Stomach (tissue), 8 donors: ENCODE measurements at regions not wholly inside any gene's neighbourhood (a gene's known extent, or its start where the extent isn't known, plus 50 kb on each side); places are given as distances from the start of the nearest gene placed in this dataset.

ENCODE experiments used
- DNase-seq, 2 donors: peaks; one replicate each; pipeline versions ENCODE4 v3.0.0 to v3.0.0-alpha.2; 2013 to 2019
- H3K27ac ChIP-seq, 5 donors: fragments of 200-600 bp in 4 of 5; sonication (generic) in 4 of 5; one replicate each; pipeline ENCODE4 v1.5.1; 2013 to 2019; ENCODE audit warnings: mild to moderate bottlenecking in 1 of 5, moderate library complexity in 1 of 5
- H3K27me3 ChIP-seq, 3 donors: fragments of 200-600 bp; sonication (generic); one replicate each; pipeline ENCODE4 v1.5.1; 2017 to 2019; ENCODE audit warnings: mixed run types in 1 of 3
- H3K36me3 ChIP-seq, 4 donors: fragments of 200-600 bp; sonication (generic); 1 replicate in 3 of 4; 2 replicates in 1 of 4; pipeline ENCODE4 v1.5.1; 2016 to 2019
- H3K4me1 ChIP-seq, 4 donors: fragments of 200-600 bp; sonication (generic); one replicate each; pipeline ENCODE4 v1.5.1; 2016 to 2019
- H3K4me3 ChIP-seq, 4 donors: fragments of 200-600 bp; sonication (generic) in 3 of 4; one replicate each; pipeline ENCODE4 v1.5.1; 2016 to 2019; ENCODE audit warnings: mild to moderate bottlenecking in 1 of 4
- H3K9me3 ChIP-seq, 4 donors: fragments of 200-600 bp; sonication (generic); one replicate each; pipeline ENCODE4 v1.5.1; 2016 to 2019
- EP300 ChIP-seq: sonication (generic); formaldehyde crosslinking; IDR thresholded peaks from one replicate; pipeline ENCODE4 v1.6.1; 2017; ENCODE audit warnings: antibody characterized with exemption
- POLR2A ChIP-seq, 4 donors: fragments of 450-650 bp; IDR thresholded peaks; one replicate each; pipeline ENCODE4 v1.6.1; 2016; ENCODE audit warnings: antibody characterized with exemption in 4 of 4, control low read depth in 2 of 4, mild to moderate bottlenecking in 1 of 4, moderate library complexity in 1 of 4
- POLR2AphosphoS5 ChIP-seq, 3 donors: sonication (generic); formaldehyde crosslinking; IDR thresholded peaks; one replicate each; pipeline ENCODE4 v1.6.1; 2016; ENCODE audit warnings: antibody characterized with exemption in 3 of 3
- WGBS, 5 donors: extraction: QIAGEN DNeasy Blood & Tissue Kit in 3 of 5; methylation state at CpG; one replicate each; pipeline versions ENCODE4 v1.1.5 to v1.1.7; 2013 to 2018; 5-methylcytosine and 5-hydroxymethylcytosine counted together
- intact Hi-C: fragments of 100-400 bp; cut with DNase I; formaldehyde crosslinking; loops from one replicate; pipeline ENCODE4 v1.15.1; 2023; ENCODE audit warnings: low total_unique reads
- TF ChIP-seq, protein P1 (sequence below), 7 experiments: fragments of 450-650 bp in 4 of 7; fragments of 200-600 bp in 3 of 7; sonication (generic) in 3 of 7; IDR thresholded peaks; one replicate each; pipeline ENCODE4 v1.5.1; 2016 to 2019; ENCODE audit warnings: antibody characterized with exemption in 7 of 7, control low read depth in 2 of 7, mild to moderate bottlenecking in 1 of 7
- donor health status: healthy with polysubstance abuse.
- donor health status: Bipolar disorder and iron deficiency.
- donor health status: healthy.

GRCh38 chr10:111524134-111524533 lies 447.3 kb downstream of the ADRA2A start:
- Histone ChIP-seq H3K27ac (no peak overlapping the region), H3K36me3 (no peaks in the 10 kb centered on the region), H3K27me3 (no peaks in the 10 kb centered on the region), H3K4me1 (no peaks in the 10 kb centered on the region), H3K4me3 (no peak overlapping the region), H3K9me3 (no peaks in the 10 kb centered on the region)
- DNase-seq = no peak
- whole genome bisulfite sequencing, 5 donors = 53 to 76% (median 65%) methylated on average over 3 of the region's 3 CpGs
- intact Hi-C loops = no loop called here
- TF ChIP-seq POLR2A (IDR thresholded peaks at IDR 0.05) (no peak), POLR2AphosphoS5 (IDR thresholded peaks at IDR 0.05) (no peak), EP300 (no peak)
- TF ChIP-seq, protein P1, sequence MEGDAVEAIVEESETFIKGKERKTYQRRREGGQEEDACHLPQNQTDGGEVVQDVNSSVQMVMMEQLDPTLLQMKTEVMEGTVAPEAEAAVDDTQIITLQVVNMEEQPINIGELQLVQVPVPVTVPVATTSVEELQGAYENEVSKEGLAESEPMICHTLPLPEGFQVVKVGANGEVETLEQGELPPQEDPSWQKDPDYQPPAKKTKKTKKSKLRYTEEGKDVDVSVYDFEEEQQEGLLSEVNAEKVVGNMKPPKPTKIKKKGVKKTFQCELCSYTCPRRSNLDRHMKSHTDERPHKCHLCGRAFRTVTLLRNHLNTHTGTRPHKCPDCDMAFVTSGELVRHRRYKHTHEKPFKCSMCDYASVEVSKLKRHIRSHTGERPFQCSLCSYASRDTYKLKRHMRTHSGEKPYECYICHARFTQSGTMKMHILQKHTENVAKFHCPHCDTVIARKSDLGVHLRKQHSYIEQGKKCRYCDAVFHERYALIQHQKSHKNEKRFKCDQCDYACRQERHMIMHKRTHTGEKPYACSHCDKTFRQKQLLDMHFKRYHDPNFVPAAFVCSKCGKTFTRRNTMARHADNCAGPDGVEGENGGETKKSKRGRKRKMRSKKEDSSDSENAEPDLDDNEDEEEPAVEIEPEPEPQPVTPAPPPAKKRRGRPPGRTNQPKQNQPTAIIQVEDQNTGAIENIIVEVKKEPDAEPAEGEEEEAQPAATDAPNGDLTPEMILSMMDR (IDR thresholded peaks at IDR 0.05) = no peak

- Histone ChIP-seq H3K4me3 (no peak overlapping the region), H3K9me3 (no peaks in the 10 kb centered on the region), H3K4me1 (no peaks in the 10 kb centered on the region), H3K27ac (no peak overlapping the region), H3K27me3 (no peaks in the 10 kb centered on the region), H3K36me3 (no peaks in the 10 kb centered on the region)
- no peak for DNase-seq
- intact Hi-C loops = no loop called here
- TF ChIP-seq EP300 (no peak), POLR2AphosphoS5 (IDR thresholded peaks at IDR 0.05) (no peak), POLR2A (IDR thresholded peaks at IDR 0.05) (no peak)
- TF ChIP-seq, protein P1 (IDR thresholded peaks at IDR 0.05) = no peak
Observed at GRCh38 chr10:111525696-111526095, 448.9 kb downstream of the ADRA2A start.

- no peaks in the 10 kb centered on the region for H3K27me3 ChIP-seq
- no peaks in the 10 kb centered on the region for H3K4me1 ChIP-seq
- no peak for DNase-seq
- no peak overlapping the region for H3K4me3 ChIP-seq
- intact Hi-C loops = no loop called here
- H3K36me3 ChIP-seq = no peaks in the 10 kb centered on the region
- TF ChIP-seq POLR2AphosphoS5 (IDR thresholded peaks at IDR 0.05) (no peak), EP300 (no peak), POLR2A (IDR thresholded peaks at IDR 0.05) (no peak)
- TF ChIP-seq, protein P1 (IDR thresholded peaks at IDR 0.05) = no peak
- WGBS, 5 donors = 38 to 56% (median 45%) methylated on average over 2 of the region's 2 CpGs
- peaks cover 0 to 5% (median 0%) of the 10 kb centered on the region in 4 donors for H3K9me3 ChIP-seq
- no peak overlapping the region for H3K27ac ChIP-seq
Observed at GRCh38 chr10:111531690-111532089, 454.9 kb downstream of the ADRA2A start.

DNA sequence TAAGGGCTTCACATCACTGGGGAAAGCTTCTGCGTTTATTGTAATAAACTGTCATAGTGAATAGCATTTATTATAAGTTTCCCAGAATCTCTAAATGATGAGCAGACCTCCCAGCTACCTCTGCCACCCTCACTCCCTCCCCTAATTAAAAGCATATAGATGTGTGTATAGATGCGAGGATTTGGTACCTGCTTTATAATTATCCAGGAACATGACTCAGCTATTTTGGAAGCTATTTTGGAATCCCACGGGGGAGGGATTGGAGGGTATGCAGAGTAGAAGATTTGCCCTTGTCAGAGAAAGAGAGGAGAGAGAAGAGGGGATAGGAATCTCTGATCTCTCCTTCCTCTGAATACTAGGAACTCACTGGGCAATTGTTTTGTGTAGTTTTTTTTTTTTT lies 455.3 kb downstream of the ADRA2A start:
- intact Hi-C loops = no loop called here
- no peak overlapping the region for H3K4me3 ChIP-seq
- WGBS, 5 donors = 69 to 82% (median 75%) methylated on average over 3 of the region's 3 CpGs
- no peak for DNase-seq
- no peaks in the 10 kb centered on the region for H3K27me3 ChIP-seq
- no peaks in the 10 kb centered on the region for H3K4me1 ChIP-seq
- H3K27ac ChIP-seq = no peak overlapping the region
- TF ChIP-seq POLR2AphosphoS5 (IDR thresholded peaks at IDR 0.05) = no peak
- TF ChIP-seq POLR2A (IDR thresholded peaks at IDR 0.05) = no peak
- no peak for TF ChIP-seq EP300
- TF ChIP-seq, protein P1 (IDR thresholded peaks at IDR 0.05) = no peak
- peaks cover 0 to 5% (median 0%) of the 10 kb centered on the region in 4 donors for H3K9me3 ChIP-seq
- H3K36me3 ChIP-seq = no peaks in the 10 kb centered on the region
